ENCODE measurements at regions not wholly inside any gene's neighbourhood (a gene's known extent, or its start where the extent isn't known, plus 50 kb on each side); places are given as distances from the start of the nearest gene placed in this dataset.

DNA sequence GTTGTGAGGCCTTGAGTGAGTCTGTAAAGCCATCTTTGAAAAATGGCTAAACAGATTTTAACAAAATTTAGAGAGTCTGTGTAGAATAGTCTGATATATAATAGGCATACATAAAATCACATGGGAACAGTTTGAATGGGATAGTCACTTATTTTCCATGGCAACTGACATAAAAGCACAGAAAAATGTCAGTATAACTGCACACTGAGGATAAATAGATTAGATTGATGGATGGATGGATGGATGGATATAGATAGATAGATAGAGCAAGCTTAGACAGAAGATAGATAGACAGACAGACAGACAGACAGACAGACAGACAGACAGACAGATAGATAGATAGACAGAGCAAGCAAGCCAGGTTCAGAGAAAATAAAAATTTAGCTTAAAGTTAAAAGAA lies 660.2 kb upstream of the API5 start:
- TF ChIP-seq, protein P1, sequence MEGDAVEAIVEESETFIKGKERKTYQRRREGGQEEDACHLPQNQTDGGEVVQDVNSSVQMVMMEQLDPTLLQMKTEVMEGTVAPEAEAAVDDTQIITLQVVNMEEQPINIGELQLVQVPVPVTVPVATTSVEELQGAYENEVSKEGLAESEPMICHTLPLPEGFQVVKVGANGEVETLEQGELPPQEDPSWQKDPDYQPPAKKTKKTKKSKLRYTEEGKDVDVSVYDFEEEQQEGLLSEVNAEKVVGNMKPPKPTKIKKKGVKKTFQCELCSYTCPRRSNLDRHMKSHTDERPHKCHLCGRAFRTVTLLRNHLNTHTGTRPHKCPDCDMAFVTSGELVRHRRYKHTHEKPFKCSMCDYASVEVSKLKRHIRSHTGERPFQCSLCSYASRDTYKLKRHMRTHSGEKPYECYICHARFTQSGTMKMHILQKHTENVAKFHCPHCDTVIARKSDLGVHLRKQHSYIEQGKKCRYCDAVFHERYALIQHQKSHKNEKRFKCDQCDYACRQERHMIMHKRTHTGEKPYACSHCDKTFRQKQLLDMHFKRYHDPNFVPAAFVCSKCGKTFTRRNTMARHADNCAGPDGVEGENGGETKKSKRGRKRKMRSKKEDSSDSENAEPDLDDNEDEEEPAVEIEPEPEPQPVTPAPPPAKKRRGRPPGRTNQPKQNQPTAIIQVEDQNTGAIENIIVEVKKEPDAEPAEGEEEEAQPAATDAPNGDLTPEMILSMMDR (IDR thresholded peaks at IDR 0.05): no peak
- no peak for TF ChIP-seq POLR2A (IDR thresholded peaks at IDR 0.05)

Data from Peyer's patch (tissue), 4 donors.